ENCODE measurements at regions not wholly inside any gene's neighbourhood (a gene's known extent, or its start where the extent isn't known, plus 50 kb on each side); places are given as distances from the start of the nearest gene placed in this dataset.

DNA sequence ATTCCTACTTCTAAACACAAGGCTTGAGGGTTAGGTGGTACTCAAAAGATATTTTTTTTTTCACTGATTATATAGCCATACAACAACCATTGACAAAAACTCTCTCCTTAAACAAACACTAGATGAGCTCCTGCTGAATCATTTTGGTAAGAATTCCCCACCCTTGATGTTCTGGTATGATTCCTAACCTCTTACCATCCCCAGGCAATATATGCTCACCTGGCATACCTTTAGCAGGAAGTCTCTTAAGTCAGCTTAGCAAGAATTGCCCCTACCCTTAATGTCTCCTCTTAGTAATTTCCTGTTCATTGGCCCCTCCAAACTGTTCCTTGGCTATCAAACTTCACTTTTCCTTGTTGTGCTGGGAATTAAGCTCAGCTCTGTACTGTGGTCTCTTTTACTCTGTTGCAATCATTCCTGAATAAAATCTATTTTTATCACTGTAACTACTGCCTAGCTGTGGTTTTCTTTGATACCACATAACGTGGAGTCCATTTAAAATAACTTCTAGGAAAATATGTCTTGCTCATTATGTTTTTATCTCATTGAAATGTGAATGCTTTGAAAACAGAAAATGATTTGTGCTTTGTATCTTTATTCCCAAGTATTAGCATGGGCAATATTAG lies 712.6 kb downstream of the SLC16A7 start:
- TF ChIP-seq POLR2A (IDR thresholded peaks at IDR 0.05) = no peak
- TF ChIP-seq, protein P1, sequence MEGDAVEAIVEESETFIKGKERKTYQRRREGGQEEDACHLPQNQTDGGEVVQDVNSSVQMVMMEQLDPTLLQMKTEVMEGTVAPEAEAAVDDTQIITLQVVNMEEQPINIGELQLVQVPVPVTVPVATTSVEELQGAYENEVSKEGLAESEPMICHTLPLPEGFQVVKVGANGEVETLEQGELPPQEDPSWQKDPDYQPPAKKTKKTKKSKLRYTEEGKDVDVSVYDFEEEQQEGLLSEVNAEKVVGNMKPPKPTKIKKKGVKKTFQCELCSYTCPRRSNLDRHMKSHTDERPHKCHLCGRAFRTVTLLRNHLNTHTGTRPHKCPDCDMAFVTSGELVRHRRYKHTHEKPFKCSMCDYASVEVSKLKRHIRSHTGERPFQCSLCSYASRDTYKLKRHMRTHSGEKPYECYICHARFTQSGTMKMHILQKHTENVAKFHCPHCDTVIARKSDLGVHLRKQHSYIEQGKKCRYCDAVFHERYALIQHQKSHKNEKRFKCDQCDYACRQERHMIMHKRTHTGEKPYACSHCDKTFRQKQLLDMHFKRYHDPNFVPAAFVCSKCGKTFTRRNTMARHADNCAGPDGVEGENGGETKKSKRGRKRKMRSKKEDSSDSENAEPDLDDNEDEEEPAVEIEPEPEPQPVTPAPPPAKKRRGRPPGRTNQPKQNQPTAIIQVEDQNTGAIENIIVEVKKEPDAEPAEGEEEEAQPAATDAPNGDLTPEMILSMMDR (IDR thresholded peaks at IDR 0.05) = no peak
